Prostate gland (tissue), 2 donors: ENCODE measurements at regions not wholly inside any gene's neighbourhood (a gene's known extent, or its start where the extent isn't known, plus 50 kb on each side); places are given as distances from the start of the nearest gene placed in this dataset.

Experiments used
- CTCF ChIP-seq, 4 experiments: fragments of 200-600 bp in 2 of 4; fragments of 450-650 bp in 2 of 4; sonication (generic) in 2 of 4; IDR thresholded peaks; 1 replicate in 3 of 4; 2 replicates in 1 of 4; pipeline ENCODE4 v1.5.1; 2016 to 2019; ENCODE audit warnings: antibody characterized with exemption in 4 of 4, mild to moderate bottlenecking in 2 of 4, moderate library complexity in 2 of 4
- POLR2A ChIP-seq: fragments of 450-650 bp; IDR thresholded peaks from one replicate; pipeline ENCODE4 v1.6.1; 2016; ENCODE audit warnings: antibody characterized with exemption, mild to moderate bottlenecking
- POLR2AphosphoS5 ChIP-seq: sonication (generic); formaldehyde crosslinking; IDR thresholded peaks from one replicate; pipeline ENCODE4 v1.6.1; 2017; ENCODE audit warnings: antibody characterized with exemption

GRCh38 chr5:90099099-90099498 lies 310.5 kb downstream of the CETN3 start:
- TF ChIP-seq CTCF (IDR thresholded peaks at IDR 0.05) (no peak), POLR2A (no peak), POLR2AphosphoS5 (no peak)
